GM23338 (cell line): ENCODE measurements at regions not wholly inside any gene's neighbourhood (a gene's known extent, or its start where the extent isn't known, plus 50 kb on each side); places are given as distances from the start of the nearest gene placed in this dataset.

Experiments
- ATAC-seq: fragments of 200-7000 bp; cut with Tn5 transposase; 3 replicates; pipeline ENCODE4 v1.9.1; 2020
- DNase-seq: peaks from one replicate; pipeline ENCODE4 v3.0.0-alpha.2; 2015; ENCODE audit warnings: low spot score
- H2AFZ ChIP-seq: fragments of 200-600 bp; sonication (generic); 2 replicates; pipeline ENCODE4 v1.8.0; 2016; ENCODE audit warnings: antibody characterized with exemption, mild to moderate bottlenecking, moderate library complexity
- H3F3A ChIP-seq: fragments of 200-600 bp; sonication (generic); replicated peaks from 2 replicates; pipeline ENCODE4 v1.8.0; 2017; ENCODE audit warnings: antibody characterized with exemption, mixed run types, low read depth
- H3K27ac ChIP-seq: fragments of 200-600 bp; sonication (generic); 2 replicates; pipeline ENCODE4 v1.6.1; 2016; ENCODE audit warnings: low read depth
- H3K27me3 ChIP-seq: fragments of 200-600 bp; sonication (generic); 2 replicates; pipeline ENCODE4 v1.8.0; 2016; ENCODE audit warnings: mild to moderate bottlenecking, mixed run types, moderate library complexity; ENCODE audit not compliant: insufficient read depth
- H3K36me3 ChIP-seq: fragments of 200-600 bp; sonication (generic); 2 replicates; pipeline ENCODE4 v1.8.0; 2016; ENCODE audit warnings: mild to moderate bottlenecking; ENCODE audit not compliant: insufficient read depth
- H3K4me1 ChIP-seq: fragments of 200-600 bp; sonication (generic); 2 replicates; pipeline ENCODE4 v1.8.0; 2016; ENCODE audit warnings: mild to moderate bottlenecking, moderate library complexity; ENCODE audit not compliant: insufficient read depth
- H3K4me2 ChIP-seq: fragments of 200-600 bp; sonication (generic); 2 replicates; pipeline ENCODE4 v1.7.1; 2017; ENCODE audit warnings: mixed run types
- H3K4me3 ChIP-seq: fragments of 200-600 bp; sonication (generic); 2 replicates; pipeline ENCODE4 v1.6.1; 2016; ENCODE audit warnings: mixed run types
- H3K79me2 ChIP-seq: fragments of 200-600 bp; sonication (generic); replicated peaks from 2 replicates; pipeline ENCODE4 v1.8.0; 2017; ENCODE audit warnings: mild to moderate bottlenecking; ENCODE audit not compliant: insufficient read depth
- H3K9me2 ChIP-seq: fragments of 200-600 bp; sonication (generic); 2 replicates; pipeline ENCODE4 v1.8.0; 2017; ENCODE audit not compliant: insufficient read depth
- H4K20me1 ChIP-seq: fragments of 200-600 bp; sonication (generic); replicated peaks from 2 replicates; pipeline ENCODE4 v1.8.0; 2017; ENCODE audit warnings: mild to moderate bottlenecking; ENCODE audit not compliant: insufficient read depth
- H3K27ac Mint-ChIP-seq: 2 replicates; pipeline ENCODE4 v1.8.0; 2020; ENCODE audit warnings: inconsistent platforms, mild to moderate bottlenecking, moderate library complexity, mixed read lengths
- H3K27me3 Mint-ChIP-seq: 3 replicates; pipeline ENCODE4 v1.8.0; 2022; ENCODE audit warnings: low read depth, mild to moderate bottlenecking, moderate library complexity, mixed read lengths, inconsistent platforms; ENCODE audit not compliant: insufficient read depth, poor library complexity
- H3K36me3 Mint-ChIP-seq: 3 replicates; pipeline ENCODE4 v1.8.0; 2021; ENCODE audit warnings: low read depth, mild to moderate bottlenecking, inconsistent platforms, moderate library complexity, mixed read lengths
- H3K4me1 Mint-ChIP-seq: 3 replicates; pipeline ENCODE4 v1.8.0; 2020; ENCODE audit warnings: mild to moderate bottlenecking, inconsistent platforms, mixed read lengths
- H3K4me3 Mint-ChIP-seq: 3 replicates; pipeline ENCODE4 v1.8.0; 2021; ENCODE audit warnings: moderate library complexity, mild to moderate bottlenecking, inconsistent platforms, mixed read lengths
- H3K9me3 Mint-ChIP-seq: 3 replicates; pipeline ENCODE4 v1.8.0; 2020; ENCODE audit warnings: moderate library complexity, mild to moderate bottlenecking, inconsistent platforms, mixed read lengths
- CREB1 ChIP-seq: fragments of 250-450 bp; sonication (Bioruptor Pico); IDR thresholded peaks from 2 replicates; pipeline ENCODE4 v1.5.0; 2020; ENCODE audit warnings: low read depth, mild to moderate bottlenecking, moderate library complexity
- EZH2 ChIP-seq: fragments of 200-600 bp; sonication (generic); IDR thresholded peaks from one replicate; pipeline ENCODE4 v1.8.0; 2017; ENCODE audit warnings: antibody characterized with exemption, mild to moderate bottlenecking, low read depth; ENCODE audit not compliant: unreplicated experiment
- EZH2phosphoT487 ChIP-seq: fragments of 200-600 bp; sonication (generic); IDR thresholded peaks from one replicate; pipeline ENCODE4 v1.8.1; 2018; ENCODE audit warnings: antibody characterized with exemption; ENCODE audit not compliant: unreplicated experiment
- JUNB ChIP-seq: IDR thresholded peaks from one replicate; pipeline ENCODE4 v1.6.1; 2016; ENCODE audit warnings: antibody characterized with exemption; ENCODE audit not compliant: unreplicated experiment
- NANOG ChIP-seq: IDR thresholded peaks from 2 replicates; pipeline ENCODE4 v1.6.1; 2016; ENCODE audit warnings: antibody characterized with exemption, borderline replicate concordance
- POLR2AphosphoS5 ChIP-seq: IDR thresholded peaks from 2 replicates; pipeline ENCODE4 v1.6.1; 2016; ENCODE audit warnings: antibody characterized with exemption, low read depth
- STAT1 ChIP-seq: IDR thresholded peaks from one replicate; pipeline ENCODE4 v1.6.1; 2016; ENCODE audit warnings: antibody characterized with exemption; ENCODE audit not compliant: unreplicated experiment
- ZNF114 ChIP-seq: fragments of 250-450 bp; sonication (Bioruptor Pico); IDR thresholded peaks from 2 replicates; pipeline ENCODE4 v1.5.0; 2020; ENCODE audit warnings: mild to moderate bottlenecking, moderate library complexity
- ZNF331 ChIP-seq: fragments of 250-450 bp; sonication (Bioruptor Pico); IDR thresholded peaks from 2 replicates; pipeline ENCODE4 v1.5.0; 2020; ENCODE audit warnings: low read depth, mild to moderate bottlenecking, moderate library complexity
- TF ChIP-seq, protein P1 (sequence below): IDR thresholded peaks from 2 replicates; pipeline ENCODE4 v1.6.1; 2016; ENCODE audit warnings: antibody characterized with exemption
- TF ChIP-seq, protein P2 (sequence below): IDR thresholded peaks from one replicate; pipeline ENCODE4 v1.6.1; 2018; ENCODE audit warnings: antibody characterized with exemption; ENCODE audit not compliant: unreplicated experiment
- TF ChIP-seq, protein P3 (sequence below), 2 experiments: fragments of 200-600 bp in 1 of 2; sonication (generic) in 1 of 2; conservative IDR thresholded peaks; 2 replicates each; pipeline versions ENCODE4 v1.5.1 to v1.6.1; 2016 to 2017; ENCODE audit warnings: antibody characterized with exemption in 2 of 2, low read depth in 2 of 2, mild to moderate bottlenecking in 2 of 2, moderate library complexity in 1 of 2

DNA sequence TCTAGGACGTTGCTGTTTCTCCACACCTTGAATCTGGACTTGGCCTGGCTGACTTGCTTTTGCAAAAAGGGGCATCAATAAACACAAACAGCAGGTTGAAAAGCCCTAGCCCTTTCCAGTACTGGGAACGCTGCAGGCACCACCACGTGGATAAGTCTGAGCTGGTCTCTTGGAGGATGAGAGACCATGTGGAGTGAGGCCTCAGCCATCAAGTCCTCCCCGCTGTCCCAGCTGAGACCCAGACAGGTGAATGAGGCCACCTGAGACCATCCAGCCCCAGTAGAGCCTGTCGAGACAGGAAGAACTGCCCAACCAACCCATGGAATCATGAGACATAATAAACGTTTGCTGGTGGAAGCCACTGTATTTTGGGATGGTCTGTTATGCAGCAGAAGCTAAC, 688.7 kb downstream of the PTPRU start:
- no peak overlapping the region for H3K4me3 Mint-ChIP-seq
- Histone ChIP-seq H3K4me3 (no peak overlapping the region), H3F3A (no peaks in the 10 kb centered on the region), H3K79me2 (no peaks in the 10 kb centered on the region), H3K36me3 (no peaks in the 10 kb centered on the region), H4K20me1 (no peaks in the 10 kb centered on the region), H3K9me2 (no peaks in the 10 kb centered on the region), H2AFZ (no peak overlapping the region), H3K4me1 (peaks cover 17% of the 10 kb centered on the region), H3K27me3 (no peaks in the 10 kb centered on the region), H3K4me2 (no peak overlapping the region; the same call in 1 of the 2 replicates), H3K27ac (no peak overlapping the region)
- no peak for TF ChIP-seq POLR2AphosphoS5
- TF ChIP-seq, protein P1, sequence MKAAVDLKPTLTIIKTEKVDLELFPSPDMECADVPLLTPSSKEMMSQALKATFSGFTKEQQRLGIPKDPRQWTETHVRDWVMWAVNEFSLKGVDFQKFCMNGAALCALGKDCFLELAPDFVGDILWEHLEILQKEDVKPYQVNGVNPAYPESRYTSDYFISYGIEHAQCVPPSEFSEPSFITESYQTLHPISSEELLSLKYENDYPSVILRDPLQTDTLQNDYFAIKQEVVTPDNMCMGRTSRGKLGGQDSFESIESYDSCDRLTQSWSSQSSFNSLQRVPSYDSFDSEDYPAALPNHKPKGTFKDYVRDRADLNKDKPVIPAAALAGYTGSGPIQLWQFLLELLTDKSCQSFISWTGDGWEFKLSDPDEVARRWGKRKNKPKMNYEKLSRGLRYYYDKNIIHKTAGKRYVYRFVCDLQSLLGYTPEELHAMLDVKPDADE: no peak
- TF ChIP-seq CREB1: no peak
- TF ChIP-seq EZH2phosphoT487: no peak
- TF ChIP-seq ZNF114 (CRISPR knock-in tag): no peak
- TF ChIP-seq STAT1: no peak
- TF ChIP-seq JUNB: no peak
- TF ChIP-seq EZH2: no peak
- TF ChIP-seq ZNF331: no peak
- TF ChIP-seq, protein P2, sequence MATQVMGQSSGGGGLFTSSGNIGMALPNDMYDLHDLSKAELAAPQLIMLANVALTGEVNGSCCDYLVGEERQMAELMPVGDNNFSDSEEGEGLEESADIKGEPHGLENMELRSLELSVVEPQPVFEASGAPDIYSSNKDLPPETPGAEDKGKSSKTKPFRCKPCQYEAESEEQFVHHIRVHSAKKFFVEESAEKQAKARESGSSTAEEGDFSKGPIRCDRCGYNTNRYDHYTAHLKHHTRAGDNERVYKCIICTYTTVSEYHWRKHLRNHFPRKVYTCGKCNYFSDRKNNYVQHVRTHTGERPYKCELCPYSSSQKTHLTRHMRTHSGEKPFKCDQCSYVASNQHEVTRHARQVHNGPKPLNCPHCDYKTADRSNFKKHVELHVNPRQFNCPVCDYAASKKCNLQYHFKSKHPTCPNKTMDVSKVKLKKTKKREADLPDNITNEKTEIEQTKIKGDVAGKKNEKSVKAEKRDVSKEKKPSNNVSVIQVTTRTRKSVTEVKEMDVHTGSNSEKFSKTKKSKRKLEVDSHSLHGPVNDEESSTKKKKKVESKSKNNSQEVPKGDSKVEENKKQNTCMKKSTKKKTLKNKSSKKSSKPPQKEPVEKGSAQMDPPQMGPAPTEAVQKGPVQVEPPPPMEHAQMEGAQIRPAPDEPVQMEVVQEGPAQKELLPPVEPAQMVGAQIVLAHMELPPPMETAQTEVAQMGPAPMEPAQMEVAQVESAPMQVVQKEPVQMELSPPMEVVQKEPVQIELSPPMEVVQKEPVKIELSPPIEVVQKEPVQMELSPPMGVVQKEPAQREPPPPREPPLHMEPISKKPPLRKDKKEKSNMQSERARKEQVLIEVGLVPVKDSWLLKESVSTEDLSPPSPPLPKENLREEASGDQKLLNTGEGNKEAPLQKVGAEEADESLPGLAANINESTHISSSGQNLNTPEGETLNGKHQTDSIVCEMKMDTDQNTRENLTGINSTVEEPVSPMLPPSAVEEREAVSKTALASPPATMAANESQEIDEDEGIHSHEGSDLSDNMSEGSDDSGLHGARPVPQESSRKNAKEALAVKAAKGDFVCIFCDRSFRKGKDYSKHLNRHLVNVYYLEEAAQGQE: no peak
- no peak for TF ChIP-seq NANOG
- H3K9me3 Mint-ChIP-seq: no peaks in the 10 kb centered on the region
- H3K4me1 Mint-ChIP-seq: peaks cover 37% of the 10 kb centered on the region
- peaks cover 9% of the 10 kb centered on the region for H3K27me3 Mint-ChIP-seq
- DNase-seq (no peak), ATAC-seq (no peak)
- no peak overlapping the region; the same call in 1 of the 2 replicates for H3K27ac Mint-ChIP-seq
- no peaks in the 10 kb centered on the region for H3K36me3 Mint-ChIP-seq

DNA sequence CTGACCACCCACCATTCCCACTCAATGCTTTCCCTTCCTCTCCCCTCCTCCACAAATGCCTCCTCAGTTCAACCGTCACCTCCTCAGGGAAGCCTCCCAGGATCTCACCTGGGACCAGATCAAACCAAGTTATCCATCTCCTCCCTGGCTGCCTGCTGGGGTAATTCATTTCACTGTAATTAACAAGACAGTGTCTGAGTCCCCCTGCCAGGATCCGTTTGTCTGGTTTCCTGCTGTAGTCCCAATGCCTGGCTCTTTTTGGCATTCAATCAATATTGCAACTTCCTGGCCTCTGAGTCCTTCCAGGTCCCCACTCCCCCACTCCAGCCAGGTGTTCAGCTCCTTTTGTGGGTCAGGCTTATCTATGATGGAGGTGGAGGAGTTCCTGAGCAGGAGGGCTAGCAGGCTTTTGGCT, 687.7 kb downstream of the PTPRU start:
- Histone ChIP-seq H3F3A (no peaks in the 10 kb centered on the region), H3K9me2 (peaks cover 5% of the 10 kb centered on the region), H3K27me3 (no peaks in the 10 kb centered on the region), H3K4me2 (peak overlapping the region; percentile 19; the same call in 1 of the 2 replicates), H3K4me1 (peaks cover 17% of the 10 kb centered on the region), H3K27ac (peak overlapping the region; percentile 28), H3K4me3 (no peak overlapping the region), H2AFZ (no peak overlapping the region), H4K20me1 (no peaks in the 10 kb centered on the region), H3K79me2 (no peaks in the 10 kb centered on the region), H3K36me3 (no peaks in the 10 kb centered on the region)
- DNase-seq (peak; percentile 63), ATAC-seq (peak; percentile 74)
- Mint-ChIP-seq H3K27ac (peak overlapping the region; percentile 82; the same call in 1 of the 2 replicates), H3K9me3 (no peaks in the 10 kb centered on the region), H3K4me3 (no peak overlapping the region), H3K36me3 (no peaks in the 10 kb centered on the region), H3K27me3 (peaks cover 15% of the 10 kb centered on the region), H3K4me1 (peaks cover 37% of the 10 kb centered on the region)
- no peak for TF ChIP-seq EZH2
- TF ChIP-seq, protein P3, sequence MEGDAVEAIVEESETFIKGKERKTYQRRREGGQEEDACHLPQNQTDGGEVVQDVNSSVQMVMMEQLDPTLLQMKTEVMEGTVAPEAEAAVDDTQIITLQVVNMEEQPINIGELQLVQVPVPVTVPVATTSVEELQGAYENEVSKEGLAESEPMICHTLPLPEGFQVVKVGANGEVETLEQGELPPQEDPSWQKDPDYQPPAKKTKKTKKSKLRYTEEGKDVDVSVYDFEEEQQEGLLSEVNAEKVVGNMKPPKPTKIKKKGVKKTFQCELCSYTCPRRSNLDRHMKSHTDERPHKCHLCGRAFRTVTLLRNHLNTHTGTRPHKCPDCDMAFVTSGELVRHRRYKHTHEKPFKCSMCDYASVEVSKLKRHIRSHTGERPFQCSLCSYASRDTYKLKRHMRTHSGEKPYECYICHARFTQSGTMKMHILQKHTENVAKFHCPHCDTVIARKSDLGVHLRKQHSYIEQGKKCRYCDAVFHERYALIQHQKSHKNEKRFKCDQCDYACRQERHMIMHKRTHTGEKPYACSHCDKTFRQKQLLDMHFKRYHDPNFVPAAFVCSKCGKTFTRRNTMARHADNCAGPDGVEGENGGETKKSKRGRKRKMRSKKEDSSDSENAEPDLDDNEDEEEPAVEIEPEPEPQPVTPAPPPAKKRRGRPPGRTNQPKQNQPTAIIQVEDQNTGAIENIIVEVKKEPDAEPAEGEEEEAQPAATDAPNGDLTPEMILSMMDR (conservative IDR thresholded peaks at IDR 0.05; ENCODE audit: low read depth in 2 of 2): no peak
- no peak for TF ChIP-seq ZNF331
